Fibroblast of upper back skin (primary cell): ENCODE measurements at regions not wholly inside any gene's neighbourhood (a gene's known extent, or its start where the extent isn't known, plus 50 kb on each side); places are given as distances from the start of the nearest gene placed in this dataset.

ENCODE experiments used
- DNase-seq: peaks from one replicate; pipeline ENCODE4 v3.0.0-alpha.2; 2013

DNA sequence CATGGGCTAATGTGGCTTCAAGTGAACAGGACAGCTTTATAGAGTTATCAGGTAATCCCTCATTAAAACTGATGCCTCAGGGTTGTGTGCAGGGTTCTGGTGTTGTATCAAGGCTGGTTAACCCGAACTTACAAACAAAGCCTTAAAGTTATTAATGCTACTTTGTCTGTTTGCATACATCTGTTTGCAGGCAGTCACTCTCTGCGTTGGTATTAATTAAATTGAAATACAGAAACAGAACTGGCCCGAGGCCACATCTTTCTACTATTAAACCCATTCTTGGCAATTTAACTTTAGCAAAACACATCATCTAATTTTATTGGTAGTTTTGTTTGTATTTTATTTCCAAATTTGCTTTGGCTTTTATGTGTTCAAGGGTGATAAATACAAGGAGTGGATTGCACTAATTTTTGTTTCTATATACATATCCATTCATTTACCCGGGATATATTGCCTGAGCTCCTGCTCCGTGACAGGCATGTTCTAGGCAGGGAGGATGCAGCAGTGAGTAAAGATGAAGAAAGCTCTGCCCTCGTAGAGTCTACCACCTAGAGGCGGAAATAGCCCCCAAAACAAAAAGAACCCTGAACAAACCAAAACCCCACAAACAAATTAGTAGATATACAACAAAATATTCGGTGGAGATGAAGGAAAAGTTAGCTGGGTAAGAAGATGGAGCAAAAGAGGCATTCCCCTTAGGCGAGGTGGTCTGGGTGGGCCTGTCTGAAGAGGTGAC, 164.2 kb downstream of the MACROH2A1 start:
- DNase-seq, result no peak

DNA sequence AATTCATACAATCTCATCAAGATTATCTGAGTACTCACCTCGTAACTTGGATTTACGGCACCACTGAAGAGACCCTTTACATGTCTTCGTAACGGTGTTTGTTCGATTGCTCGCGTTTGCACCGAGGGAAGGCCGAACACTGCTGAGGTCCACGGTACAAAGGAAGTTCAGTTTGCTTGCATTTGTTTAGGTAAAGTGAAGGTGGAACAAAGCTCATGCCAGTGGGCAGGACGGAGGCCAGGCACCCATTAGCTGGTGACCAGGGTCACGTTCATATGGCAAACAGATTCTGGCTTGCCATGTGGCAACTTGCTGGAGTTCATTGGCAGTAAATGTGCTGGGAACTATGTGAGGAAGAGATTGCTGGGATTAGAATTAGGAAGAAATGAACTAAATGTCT, 164.8 kb downstream of the MACROH2A1 start:
- no peak for DNase-seq

DNA sequence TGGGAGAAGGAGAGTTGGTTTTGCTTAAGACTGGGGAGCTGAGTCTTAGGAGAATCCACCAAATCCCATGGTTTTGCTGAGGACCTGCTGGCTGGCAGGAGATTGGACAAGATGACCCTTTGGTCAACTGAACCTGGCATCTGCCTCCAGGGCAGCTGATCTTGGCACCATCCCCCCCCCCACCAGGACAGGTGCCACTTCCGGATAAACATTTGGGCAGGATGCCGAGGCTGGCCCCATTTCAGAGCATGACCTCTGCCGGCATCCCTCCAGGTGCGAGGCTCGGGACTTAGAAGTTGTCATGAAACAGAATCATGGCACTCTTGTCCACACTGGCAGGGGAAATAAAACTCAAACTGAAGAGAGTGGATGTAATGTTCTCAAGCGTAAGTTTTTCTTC, 165.6 kb downstream of the MACROH2A1 start:
- no peak for DNase-seq

DNA sequence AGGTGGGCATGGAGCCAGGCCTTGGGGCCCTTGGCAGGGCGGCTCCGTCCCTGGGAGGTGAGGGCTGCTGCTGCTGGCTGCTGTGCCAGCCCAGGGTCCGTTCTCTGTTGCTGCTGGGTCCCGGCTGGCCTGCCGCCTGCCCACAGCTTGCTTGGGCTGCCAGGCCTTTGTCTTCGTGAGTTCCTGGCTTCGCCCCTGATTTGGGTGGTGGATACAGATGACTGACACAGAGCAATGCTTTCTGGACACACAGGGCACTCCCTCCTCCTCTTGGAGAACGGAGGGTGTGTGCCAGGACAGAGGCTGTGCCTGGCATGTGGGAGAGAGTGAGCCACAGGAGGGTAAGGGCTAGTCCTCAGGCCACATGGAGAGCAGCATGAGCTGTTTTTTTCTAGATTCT, 166.1 kb downstream of the MACROH2A1 start:
- no peak for DNase-seq

DNA sequence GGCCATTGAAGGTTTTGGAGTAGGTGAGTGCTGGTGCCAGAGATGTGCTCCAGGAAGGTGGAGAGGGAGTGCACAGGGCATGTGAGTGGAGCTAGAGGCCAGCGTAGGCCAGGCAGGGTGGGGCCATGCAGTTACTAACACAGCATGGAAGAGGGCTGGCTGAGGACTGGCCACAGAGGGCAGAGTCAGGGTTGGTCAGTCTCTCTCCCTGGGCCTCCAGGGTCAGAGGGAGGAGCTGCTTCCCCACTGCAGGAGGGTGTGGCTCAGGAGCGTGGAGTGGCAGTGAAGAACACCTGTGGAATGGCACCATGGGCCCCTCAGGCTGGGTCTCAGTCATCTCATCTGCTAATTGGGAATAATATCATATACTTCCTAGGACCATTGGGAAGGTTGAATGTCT, 167.7 kb downstream of the MACROH2A1 start:
- no peak for DNase-seq

DNA sequence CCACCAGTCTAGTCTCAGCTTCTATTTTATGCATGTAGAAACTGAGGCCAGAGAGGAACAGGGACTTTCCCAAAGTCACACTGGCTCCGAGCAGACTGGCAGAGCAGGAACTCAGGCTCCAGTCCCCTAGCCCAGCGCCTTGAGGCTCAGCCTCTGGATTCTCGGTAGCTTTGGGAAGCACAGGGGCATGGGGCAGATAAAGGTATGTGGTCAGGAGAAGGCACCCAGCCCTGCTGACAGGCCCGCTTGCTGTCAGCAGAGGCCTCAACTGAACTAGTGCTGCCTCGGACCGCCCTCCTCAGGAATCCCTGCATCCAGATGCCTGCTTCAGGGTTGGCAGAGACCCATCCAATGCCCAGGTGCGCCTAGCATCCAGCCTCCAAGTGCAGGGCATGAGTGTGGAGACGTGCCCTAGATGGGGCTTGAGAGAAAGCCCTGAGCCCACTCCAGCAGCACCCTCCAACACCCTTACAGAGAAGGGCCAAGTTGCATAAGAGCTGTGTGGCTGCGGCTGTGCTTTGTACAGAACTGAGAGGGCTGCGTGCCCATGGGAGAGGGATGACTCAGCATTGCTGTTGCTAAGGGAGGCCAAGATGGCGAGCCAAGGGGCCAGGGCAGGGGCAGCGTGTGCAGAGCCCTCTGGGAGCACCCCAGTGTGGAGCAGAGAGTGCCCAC, 168.6 kb downstream of the MACROH2A1 start:
- DNase-seq, result peak; percentile 59

DNA sequence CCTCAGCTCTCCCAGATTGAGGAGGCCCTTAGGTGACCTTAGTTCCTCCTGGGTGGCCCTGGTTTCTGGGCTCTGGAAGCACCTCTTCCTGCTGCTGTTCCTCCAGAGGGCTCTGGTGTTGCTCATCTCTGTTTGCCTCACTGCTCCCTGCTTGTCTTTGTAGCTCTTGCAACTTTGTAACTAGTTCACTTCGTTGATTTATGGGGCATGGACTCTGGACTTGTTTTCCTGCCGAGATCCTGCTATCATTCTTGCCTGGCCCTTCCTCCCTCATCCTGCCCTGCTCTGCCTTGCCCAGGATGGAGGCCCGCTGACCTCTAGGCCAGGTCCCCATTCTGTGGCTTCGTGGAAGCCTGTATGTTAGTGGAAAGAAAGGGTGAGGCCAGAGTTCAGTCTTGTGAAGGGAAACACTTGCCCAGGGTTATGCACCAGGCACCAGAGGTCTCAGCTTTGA, 169.3 kb downstream of the MACROH2A1 start:
- no peak for DNase-seq

DNA sequence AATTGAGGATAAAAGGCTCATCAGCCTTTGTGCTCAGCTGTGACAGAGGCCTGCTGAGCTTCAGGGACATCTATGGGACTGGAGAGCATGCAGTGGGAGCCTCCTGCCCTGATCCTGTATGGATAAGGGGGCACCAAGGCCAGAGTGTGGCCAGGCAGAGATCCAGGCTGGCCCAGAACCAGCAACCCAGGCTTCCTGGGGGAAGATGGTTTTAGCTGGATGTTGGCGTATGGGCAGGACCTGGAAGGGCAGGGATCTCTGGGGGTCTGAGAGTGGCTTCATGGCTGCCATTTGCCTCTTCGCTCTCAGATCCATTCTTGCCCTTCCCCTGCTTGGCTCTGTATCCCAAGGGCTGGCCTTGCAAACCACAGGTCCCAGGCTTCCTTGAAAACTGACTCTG, 169.9 kb downstream of the MACROH2A1 start:
- no peak for DNase-seq

DNA sequence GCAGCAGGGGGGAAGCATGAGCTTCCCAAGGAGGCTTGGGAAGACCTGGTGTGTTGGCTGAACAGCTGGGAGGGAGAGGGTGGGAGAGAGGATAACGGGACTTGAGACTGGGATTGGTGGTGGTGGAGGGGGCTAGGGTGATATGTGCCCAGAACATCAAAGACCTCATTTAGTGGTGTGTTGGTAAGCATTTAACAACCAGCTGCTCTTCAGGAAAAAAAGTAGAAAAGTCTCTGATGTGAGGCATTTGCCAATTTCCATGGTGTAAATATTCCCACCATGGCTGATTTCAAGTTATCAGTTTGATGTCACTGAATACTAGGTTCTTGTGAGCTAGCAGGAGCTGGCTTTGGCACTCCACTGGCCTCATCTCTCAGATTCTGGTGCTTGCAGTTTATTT, 170.8 kb downstream of the MACROH2A1 start:
- no peak for DNase-seq

DNA sequence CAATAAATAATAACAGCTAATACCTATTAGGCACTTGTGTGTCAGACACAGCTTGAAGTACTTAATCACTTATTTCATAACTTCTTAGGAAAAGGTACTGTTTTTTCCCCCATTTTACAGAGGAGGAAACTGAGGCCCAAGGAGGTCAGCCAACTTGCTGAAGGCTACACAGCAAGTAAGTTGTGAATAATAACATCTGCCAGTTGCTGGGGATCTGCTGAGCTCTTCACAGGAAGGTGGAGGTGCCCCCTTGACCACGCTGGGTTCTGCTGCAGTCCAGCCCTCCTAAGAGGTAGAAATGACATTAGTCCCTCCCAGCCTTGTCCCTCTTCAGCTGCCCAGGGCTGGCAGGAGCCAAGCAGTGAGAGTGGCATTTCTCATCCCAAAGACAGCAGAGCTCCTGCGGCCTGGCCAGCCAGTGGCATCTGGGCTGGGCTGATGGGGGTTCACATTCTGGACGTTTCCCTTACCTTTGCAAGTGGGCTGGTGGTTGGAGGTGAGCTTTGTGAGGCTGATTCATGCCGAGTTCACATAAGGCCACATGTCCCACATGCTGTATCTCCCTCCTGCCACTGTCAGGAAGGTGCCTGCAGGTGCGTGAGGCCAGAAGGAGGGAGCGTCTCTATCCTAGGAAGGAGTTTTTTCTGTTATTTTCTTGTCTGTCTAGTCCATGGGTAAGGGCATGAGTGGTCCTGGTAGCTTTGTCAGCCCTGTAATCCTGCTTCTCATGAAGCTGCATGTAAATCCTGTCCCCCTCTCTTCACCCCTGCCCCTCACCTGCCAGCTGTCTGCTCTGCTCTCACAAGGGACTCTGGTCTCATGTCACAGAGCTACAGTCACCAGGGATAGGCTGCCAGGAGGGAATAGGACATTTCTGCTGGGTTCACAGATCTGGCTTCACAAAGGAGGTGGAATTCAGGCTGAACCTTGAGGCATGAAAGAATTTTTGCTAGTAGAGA, 171.7 kb downstream of the MACROH2A1 start:
- no peak for DNase-seq

DNA sequence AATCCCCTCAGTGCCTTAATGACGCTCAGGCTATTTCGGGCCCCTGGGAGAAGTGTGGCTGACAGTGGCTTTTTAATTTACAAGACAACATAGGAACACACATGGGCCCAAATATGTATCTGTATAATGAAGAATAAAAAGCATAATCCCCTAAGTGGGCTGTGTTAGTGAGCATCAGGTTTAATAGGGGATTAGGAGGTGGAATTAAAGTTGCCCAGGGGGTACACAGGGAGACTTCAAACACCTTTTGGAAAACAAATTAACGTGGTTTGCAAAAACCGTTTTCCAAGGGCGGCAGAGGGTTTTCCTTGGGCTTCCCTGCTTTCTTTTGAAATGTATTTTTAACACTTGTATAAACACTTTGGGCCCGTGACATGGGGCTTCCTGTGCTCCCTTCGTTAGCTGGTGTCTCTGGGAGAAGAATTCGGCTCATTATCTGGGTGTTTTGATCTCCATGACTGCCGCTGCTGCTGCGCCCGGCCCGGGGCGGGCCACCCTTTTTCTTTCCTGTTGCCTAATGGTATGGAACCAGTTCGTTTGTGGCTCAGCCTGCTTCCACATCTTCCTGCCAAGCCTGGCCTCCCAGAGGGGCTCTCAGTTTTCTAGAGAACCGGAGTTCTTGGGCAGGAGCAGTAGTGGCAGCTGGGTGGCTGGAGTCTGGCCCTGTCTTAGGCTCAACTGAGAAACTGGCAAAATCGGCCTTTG, 173.0 kb downstream of the MACROH2A1 start:
- DNase-seq, result no peak

DNA sequence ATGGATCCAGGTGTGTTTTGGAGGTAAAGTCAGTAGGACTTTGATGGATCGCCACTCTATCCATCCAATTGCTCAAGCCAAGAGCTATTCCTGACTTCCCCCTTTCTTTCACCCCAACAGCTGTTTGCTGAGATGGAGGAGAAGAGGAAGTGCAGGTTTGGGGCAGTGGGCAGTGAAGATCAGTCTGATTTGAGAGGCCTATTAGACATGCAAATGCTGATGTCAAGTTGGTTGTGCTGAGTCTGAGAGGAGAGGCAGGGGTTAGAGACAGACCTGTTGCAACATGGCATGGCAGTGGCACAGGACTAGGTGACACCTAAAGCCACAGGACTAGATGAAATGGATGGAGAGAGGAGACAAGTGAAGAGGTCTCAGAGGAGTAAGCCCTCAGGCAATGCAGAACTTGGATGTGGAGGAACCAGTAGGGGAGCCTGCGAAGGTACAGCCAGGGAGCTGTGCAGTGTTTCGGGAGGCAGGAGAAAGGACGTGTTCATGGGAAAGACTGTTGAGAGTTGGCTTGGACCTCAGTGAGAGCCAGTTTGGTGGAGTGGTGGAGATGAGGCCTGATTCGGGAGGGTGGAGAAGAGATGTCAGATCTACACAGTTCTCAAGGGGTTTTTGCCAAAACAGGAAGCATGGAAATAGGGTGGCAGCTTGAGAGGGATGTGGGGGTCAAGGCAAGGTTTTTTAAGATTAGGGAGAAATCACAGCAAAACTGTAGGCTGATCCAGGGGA, 175.0 kb downstream of the MACROH2A1 start:
- DNase-seq, result no peak

DNA sequence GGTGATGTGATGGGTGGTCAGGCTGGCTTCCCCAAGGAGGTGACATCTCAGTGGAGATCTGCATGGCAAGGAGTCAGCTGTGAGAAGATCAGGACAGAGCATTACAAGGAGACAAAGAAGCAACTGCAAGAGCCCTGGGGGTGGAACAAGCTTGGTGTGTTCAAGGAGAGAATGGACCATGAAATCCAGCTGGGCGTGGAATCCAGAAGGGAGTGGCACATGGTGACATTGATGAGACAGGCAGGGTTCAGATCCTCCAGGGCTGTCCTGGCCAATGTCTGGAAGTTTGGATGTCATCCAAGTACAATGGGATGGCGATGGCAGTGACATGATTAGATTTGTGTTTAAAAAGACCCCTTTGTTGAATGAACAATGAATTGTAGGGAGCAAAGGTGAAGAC, 175.6 kb downstream of the MACROH2A1 start:
- DNase-seq, result no peak

DNA sequence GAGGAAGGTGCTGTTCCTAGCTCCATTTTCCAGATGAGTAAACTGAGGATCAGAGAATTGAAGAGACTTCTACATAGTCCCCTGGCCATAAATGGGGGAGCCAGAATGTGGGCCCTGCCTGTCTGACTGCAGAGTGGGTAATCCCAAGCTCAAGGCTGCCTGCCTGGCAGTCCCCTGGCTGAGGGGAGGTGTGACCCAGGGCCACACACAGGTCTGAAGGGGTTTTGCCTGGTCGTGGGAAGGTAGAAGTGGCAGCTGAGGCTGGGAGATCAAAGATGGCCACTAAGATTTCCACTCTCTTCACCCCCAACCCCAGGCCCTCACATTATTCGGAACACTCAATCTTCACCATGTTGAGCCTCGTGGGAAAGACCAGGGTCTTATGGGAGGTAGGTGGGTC, 176.3 kb downstream of the MACROH2A1 start:
- no peak for DNase-seq

DNA sequence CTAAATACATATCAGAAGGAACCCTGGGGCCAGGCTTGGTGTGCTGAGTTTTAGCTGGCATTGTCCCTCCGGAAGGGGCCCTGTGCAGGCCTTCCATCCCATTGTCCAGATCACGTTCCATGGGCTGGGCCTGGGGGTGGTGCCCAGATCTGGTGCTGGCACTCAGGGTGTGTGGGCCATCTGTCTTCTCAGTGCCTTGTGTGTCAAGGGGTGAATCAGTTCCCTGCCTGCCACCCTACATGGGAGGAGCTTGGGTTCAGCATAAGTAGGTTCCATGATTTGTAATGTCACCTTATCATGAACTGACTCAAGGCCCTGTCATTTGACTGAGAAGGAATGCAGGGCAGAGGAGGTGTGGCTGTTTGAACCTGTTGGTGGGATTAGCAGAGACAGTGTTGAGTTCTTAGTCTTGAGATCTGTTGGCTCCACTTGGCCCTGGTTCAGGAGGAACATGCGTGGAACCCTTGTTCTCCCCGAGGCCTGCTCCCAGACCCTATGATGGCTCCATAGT, 176.8 kb downstream of the MACROH2A1 start:
- DNase-seq, result no peak

DNA sequence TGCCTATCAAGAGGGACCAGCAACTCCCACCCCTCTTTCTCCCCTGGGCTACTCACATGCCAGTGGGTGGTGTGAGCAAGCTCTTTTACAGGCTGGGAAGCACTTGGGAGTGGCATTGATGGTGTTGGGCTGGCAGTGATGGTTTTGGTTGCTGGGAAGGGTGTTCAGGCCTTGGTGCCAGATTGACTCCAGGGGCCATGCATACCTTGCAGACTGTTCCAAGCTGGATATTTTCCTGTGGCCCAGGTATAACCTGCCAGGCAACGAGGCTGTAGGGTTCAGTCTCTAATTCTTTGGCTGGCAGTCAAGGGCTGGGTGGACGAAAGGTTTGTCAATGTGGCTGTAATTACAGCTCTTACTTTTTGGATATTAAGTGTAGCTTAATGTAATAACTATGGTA, 177.3 kb downstream of the MACROH2A1 start:
- DNase-seq, result no peak

DNA sequence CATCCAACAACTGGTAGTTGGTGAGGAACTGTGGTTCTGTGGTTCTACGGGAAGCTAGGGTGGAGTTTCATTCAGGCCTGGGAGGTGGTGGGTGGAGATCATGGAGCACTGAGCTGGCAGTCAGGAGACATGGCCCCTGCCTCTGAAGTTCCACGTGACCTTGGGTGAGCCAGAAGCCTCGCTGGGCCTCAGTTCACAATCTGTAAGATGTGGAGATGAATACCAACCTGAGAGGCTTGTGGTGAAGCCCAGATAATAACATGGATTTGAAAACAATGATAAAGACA, 177.9 kb downstream of the MACROH2A1 start:
- DNase-seq, result no peak

DNA sequence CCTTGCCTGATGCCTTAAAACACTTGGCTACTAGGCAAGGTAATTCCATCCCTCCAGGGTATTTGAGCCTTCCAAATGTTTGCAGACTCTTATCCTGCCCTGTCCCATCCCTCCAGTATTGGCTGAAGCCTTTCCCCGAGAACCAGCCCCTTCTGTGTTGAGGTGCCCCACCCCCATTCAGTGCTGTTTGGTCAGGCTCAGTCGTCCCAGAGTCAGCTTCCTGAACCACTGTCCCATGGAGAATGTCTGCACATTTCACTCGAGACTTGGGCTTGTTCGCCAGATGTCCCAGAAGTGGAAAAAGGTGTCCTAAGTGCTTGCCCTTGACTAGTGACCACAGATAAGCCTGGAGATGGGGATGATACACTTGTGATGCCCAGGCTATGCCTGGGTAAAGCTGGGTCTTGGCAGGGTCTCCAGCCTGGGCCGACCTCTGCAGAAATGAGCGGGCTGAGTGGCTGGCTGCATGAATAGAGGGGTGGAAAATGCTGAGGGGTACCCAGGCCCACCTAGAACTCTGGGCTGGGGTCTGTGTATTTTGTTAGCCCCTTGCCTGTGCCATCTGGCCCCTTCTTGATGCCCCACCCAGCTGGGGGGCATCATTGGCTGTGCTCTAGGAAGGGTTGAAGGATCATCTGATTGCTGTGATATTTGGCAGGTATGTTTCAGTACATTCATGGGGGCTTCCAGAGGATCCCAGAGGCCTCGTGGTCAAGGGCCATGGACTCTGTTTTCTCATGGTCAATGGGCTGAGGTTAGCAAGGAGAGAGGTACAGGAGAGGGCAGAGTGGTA, 178.4 kb downstream of the MACROH2A1 start:
- DNase-seq, result no peak

DNA sequence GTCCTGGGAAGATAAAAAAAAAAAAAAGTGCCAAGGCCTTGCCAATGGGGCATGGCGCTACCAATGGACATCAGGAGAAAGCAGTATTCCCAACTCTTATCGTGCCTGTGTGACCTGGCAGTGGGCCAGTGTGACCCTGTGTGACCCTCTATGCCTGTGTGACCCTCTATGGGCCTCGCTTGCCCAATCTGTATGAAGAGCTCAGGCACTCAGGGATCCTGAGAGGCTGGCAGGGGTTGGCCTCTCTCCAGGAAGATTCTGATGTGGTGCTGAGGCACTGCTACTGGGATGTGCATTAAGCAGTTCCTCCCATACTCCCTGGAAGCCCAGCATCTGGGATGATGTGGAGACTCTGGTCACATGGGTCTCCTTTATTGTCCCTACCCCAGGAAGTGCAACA, 179.2 kb downstream of the MACROH2A1 start:
- DNase-seq, result no peak

DNA sequence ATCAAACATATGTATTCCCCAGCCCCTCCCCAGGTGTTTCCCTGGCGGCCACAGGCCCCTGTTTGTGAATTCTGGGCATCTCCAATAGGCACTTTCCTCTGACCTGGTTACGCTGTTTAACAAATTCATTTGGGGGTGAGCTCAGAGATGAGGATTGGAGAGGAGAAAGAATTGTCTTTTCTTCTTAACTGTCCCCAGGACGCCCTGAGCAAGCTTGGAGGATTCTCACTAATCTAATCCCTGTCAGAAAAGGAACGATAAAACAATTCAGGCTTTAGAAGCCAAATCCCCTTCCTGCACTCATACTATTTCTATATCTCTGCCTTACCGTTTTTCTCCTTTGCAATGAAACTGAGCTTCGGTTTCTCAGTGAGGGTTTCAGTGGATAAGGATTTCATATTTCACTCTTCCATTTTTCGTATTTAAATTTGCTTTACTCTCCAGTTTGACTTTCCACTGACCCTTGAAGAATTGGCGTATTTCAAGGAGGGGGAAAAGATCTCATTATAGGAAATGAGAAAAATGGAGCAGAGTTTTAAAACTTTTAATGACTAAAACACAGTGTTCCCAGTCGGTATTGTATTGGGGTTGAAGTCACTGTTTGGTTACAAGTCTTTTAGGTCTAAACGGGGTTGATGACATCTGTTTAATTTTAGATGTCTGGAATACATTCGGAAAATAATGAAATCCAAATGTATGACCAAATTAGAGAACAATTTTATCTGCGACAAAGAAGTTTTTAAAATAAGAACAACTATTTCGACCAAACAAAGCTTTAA, 180.1 kb downstream of the MACROH2A1 start:
- DNase-seq, result no peak

DNA sequence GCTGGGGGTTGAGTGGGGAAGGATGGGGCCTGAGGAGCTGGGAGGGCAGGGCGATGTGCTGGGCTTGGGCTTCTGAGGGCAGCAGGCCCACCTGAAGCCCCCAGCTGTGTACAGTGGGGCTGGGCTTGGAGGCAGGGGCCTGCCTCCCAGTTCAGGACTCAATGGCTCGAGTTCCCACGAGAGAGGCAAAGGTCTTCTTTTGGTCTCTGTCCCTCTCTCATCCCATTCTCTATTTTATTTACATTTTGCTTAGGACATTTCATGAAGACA, 180.6 kb downstream of the MACROH2A1 start:
- no peak for DNase-seq
